ENCODE measurements at regions not wholly inside any gene's neighbourhood (a gene's known extent, or its start where the extent isn't known, plus 50 kb on each side); places are given as distances from the start of the nearest gene placed in this dataset.

- TF ChIP-seq CTCF (IDR thresholded peaks at IDR 0.05) (no peak), POLR2A (IDR thresholded peaks at IDR 0.05) (no peak)
These were observed 172.5 kb upstream of the E2F7 start for GRCh38 chr12:77237896-77238295.
